Stimulated activated naive B cell treated with anti-CD40 and anti-IgM and Interleukin-4, amounts not matched to agents 10 μg/mL and 1 μg/mL and 100 μg/mL, for 72 hours (primary cell): ENCODE measurements at regions not wholly inside any gene's neighbourhood (a gene's known extent, or its start where the extent isn't known, plus 50 kb on each side); places are given as distances from the start of the nearest gene placed in this dataset.

Experiments
- ATAC-seq, 2 donors: fragments of 150-1000 bp; cut with Tn5 transposase; replicated peaks; 2 replicates each; pipeline ENCODE4 v1.10.0; 2021; ENCODE audit warnings: moderate library complexity in 1 of 2
- DNase-seq: peaks from one replicate; pipeline ENCODE4 v3.0.0; 2021
- H3K27ac Mint-ChIP-seq: one replicate; pipeline ENCODE4 v1.8.0; 2022; ENCODE audit warnings: mild to moderate bottlenecking, mixed read lengths
- H3K27me3 Mint-ChIP-seq, 2 donors: one replicate each; pipeline ENCODE4 v1.8.0; 2022; ENCODE audit warnings: mixed read lengths in 2 of 2
- H3K36me3 Mint-ChIP-seq, 2 donors: one replicate each; pipeline ENCODE4 v1.8.0; 2022; ENCODE audit warnings: mixed read lengths in 2 of 2, mild to moderate bottlenecking in 1 of 2
- H3K4me1 Mint-ChIP-seq, 2 donors: one replicate each; pipeline ENCODE4 v1.8.0; 2022; ENCODE audit warnings: mixed read lengths in 2 of 2, mild to moderate bottlenecking in 1 of 2
- H3K4me3 Mint-ChIP-seq, 2 donors: one replicate each; pipeline ENCODE4 v1.8.0; 2022; ENCODE audit warnings: mild to moderate bottlenecking in 2 of 2, mixed read lengths in 2 of 2, moderate library complexity in 1 of 2
- H3K9me3 Mint-ChIP-seq, 2 donors: one replicate each; pipeline ENCODE4 v1.8.0; 2022; ENCODE audit warnings: mixed read lengths in 2 of 2, mild to moderate bottlenecking in 1 of 2

- no peaks in the 10 kb centered on the region for H3K4me1 Mint-ChIP-seq
- ATAC-seq (no peak), DNase-seq (no peak)
- H3K27me3 Mint-ChIP-seq = no peaks in the 10 kb centered on the region
- peaks cover 0 to 2% of the 10 kb centered on the region in 2 donors for H3K9me3 Mint-ChIP-seq
- H3K4me3 Mint-ChIP-seq = no peak overlapping the region
- H3K27ac Mint-ChIP-seq = no peak overlapping the region
- H3K36me3 Mint-ChIP-seq = no peaks in the 10 kb centered on the region
These were observed 256.4 kb upstream of the THRB start for GRCh38 chr3:24751020-24751419.

- Mint-ChIP-seq H3K27ac (no peak overlapping the region), H3K9me3 (peaks cover 0 to 4% of the 10 kb centered on the region in 2 donors), H3K4me1 (no peaks in the 10 kb centered on the region), H3K4me3 (no peak overlapping the region), H3K27me3 (no peaks in the 10 kb centered on the region), H3K36me3 (no peaks in the 10 kb centered on the region)
- ATAC-seq = no peak
- no peak for DNase-seq
These were observed 261.6 kb upstream of the THRB start for GRCh38 chr3:24756101-24756888.

- DNase-seq (no peak), ATAC-seq (no peak)
- no peak overlapping the region for H3K27ac Mint-ChIP-seq
- H3K4me1 Mint-ChIP-seq = no peaks in the 10 kb centered on the region
- no peaks in the 10 kb centered on the region for H3K36me3 Mint-ChIP-seq
- H3K9me3 Mint-ChIP-seq = peaks cover 0 to 1% of the 10 kb centered on the region in 2 donors
- H3K27me3 Mint-ChIP-seq = no peaks in the 10 kb centered on the region
- H3K4me3 Mint-ChIP-seq = no peak overlapping the region
These were observed 268.7 kb upstream of the THRB start for GRCh38 chr3:24763393-24763792.

- H3K4me1 Mint-ChIP-seq = no peaks in the 10 kb centered on the region
- ATAC-seq = no peak
- no peaks in the 10 kb centered on the region for H3K36me3 Mint-ChIP-seq
- H3K27me3 Mint-ChIP-seq = no peaks in the 10 kb centered on the region
- no peak for DNase-seq
- no peak overlapping the region for H3K4me3 Mint-ChIP-seq
- peaks cover 0 to 1% of the 10 kb centered on the region in 2 donors for H3K9me3 Mint-ChIP-seq
- H3K27ac Mint-ChIP-seq = no peak overlapping the region
These were observed 269.7 kb upstream of the THRB start for GRCh38 chr3:24764236-24764915.

GRCh38 chr3:24765399-24765798, 270.7 kb upstream of the THRB start:
- Mint-ChIP-seq H3K9me3 (peaks cover 0 to 1% of the 10 kb centered on the region in 2 donors), H3K27me3 (no peaks in the 10 kb centered on the region), H3K36me3 (no peaks in the 10 kb centered on the region), H3K27ac (no peak overlapping the region), H3K4me1 (no peaks in the 10 kb centered on the region), H3K4me3 (no peak overlapping the region)
- DNase-seq = no peak
- no peak for ATAC-seq

- Mint-ChIP-seq H3K4me3 (no peak overlapping the region), H3K9me3 (no peaks in the 10 kb centered on the region), H3K27me3 (no peaks in the 10 kb centered on the region), H3K4me1 (no peaks in the 10 kb centered on the region), H3K36me3 (no peaks in the 10 kb centered on the region), H3K27ac (no peak overlapping the region)
- DNase-seq (no peak), ATAC-seq (no peak)
These were observed 275.3 kb upstream of the THRB start for GRCh38 chr3:24769918-24770317.

- Mint-ChIP-seq H3K4me3 (no peak overlapping the region), H3K27me3 (no peaks in the 10 kb centered on the region), H3K9me3 (no peaks in the 10 kb centered on the region), H3K4me1 (no peaks in the 10 kb centered on the region), H3K36me3 (no peaks in the 10 kb centered on the region), H3K27ac (no peak overlapping the region)
- no peak for DNase-seq
- peak; percentile 67 to 71 for ATAC-seq
These were observed 279.1 kb upstream of the THRB start for GRCh38 chr3:24773798-24774197.

GRCh38 chr3:24780991-24781390, 286.3 kb upstream of the THRB start:
- Mint-ChIP-seq H3K4me3 (no peak overlapping the region), H3K27ac (no peak overlapping the region), H3K4me1 (no peaks in the 10 kb centered on the region), H3K36me3 (no peaks in the 10 kb centered on the region), H3K27me3 (no peaks in the 10 kb centered on the region), H3K9me3 (peaks cover 13 to 16% of the 10 kb centered on the region in 2 donors)
- DNase-seq (no peak), ATAC-seq (no peak)

GRCh38 chr3:24781454-24781853, 286.8 kb upstream of the THRB start:
- no peak overlapping the region for H3K27ac Mint-ChIP-seq
- H3K4me1 Mint-ChIP-seq = no peaks in the 10 kb centered on the region
- DNase-seq (no peak), ATAC-seq (no peak)
- H3K27me3 Mint-ChIP-seq = no peaks in the 10 kb centered on the region
- H3K4me3 Mint-ChIP-seq = no peak overlapping the region
- H3K36me3 Mint-ChIP-seq = no peaks in the 10 kb centered on the region
- H3K9me3 Mint-ChIP-seq = peaks cover 13 to 16% of the 10 kb centered on the region in 2 donors

GRCh38 chr3:24793896-24794295, 299.2 kb upstream of the THRB start:
- ATAC-seq (no peak), DNase-seq (no peak)
- Mint-ChIP-seq H3K27ac (no peak overlapping the region), H3K4me1 (no peaks in the 10 kb centered on the region), H3K4me3 (no peak overlapping the region), H3K36me3 (no peaks in the 10 kb centered on the region), H3K9me3 (peaks cover 0 to 1% of the 10 kb centered on the region in 2 donors), H3K27me3 (no peaks in the 10 kb centered on the region)

GRCh38 chr3:24802614-24803013, 308.0 kb upstream of the THRB start:
- no peaks in the 10 kb centered on the region for H3K27me3 Mint-ChIP-seq

GRCh38 chr3:24804095-24804494, 309.4 kb upstream of the THRB start:
- Mint-ChIP-seq H3K27me3 (no peaks in the 10 kb centered on the region), H3K9me3 (no peaks in the 10 kb centered on the region), H3K36me3 (no peaks in the 10 kb centered on the region), H3K4me3 (no peak overlapping the region), H3K27ac (no peak overlapping the region), H3K4me1 (no peaks in the 10 kb centered on the region)
- DNase-seq = no peak
- ATAC-seq = no peak

More at GRCh38 chr3:24802614-24803013, 308.0 kb upstream of the THRB start:
- ATAC-seq (peak; percentile 73 to 83), DNase-seq (no peak)
- Mint-ChIP-seq H3K4me3 (no peak overlapping the region), H3K27ac (no peak overlapping the region), H3K9me3 (no peaks in the 10 kb centered on the region), H3K36me3 (no peaks in the 10 kb centered on the region), H3K4me1 (no peaks in the 10 kb centered on the region)

- ATAC-seq (no peak), DNase-seq (no peak)
- no peak overlapping the region for H3K4me3 Mint-ChIP-seq
- H3K4me1 Mint-ChIP-seq = no peaks in the 10 kb centered on the region
- no peak overlapping the region for H3K27ac Mint-ChIP-seq
- H3K9me3 Mint-ChIP-seq = peaks cover 5 to 7% of the 10 kb centered on the region in 2 donors
- no peaks in the 10 kb centered on the region for H3K27me3 Mint-ChIP-seq
- H3K36me3 Mint-ChIP-seq = no peaks in the 10 kb centered on the region
These were observed 316.2 kb upstream of the THRB start for GRCh38 chr3:24810881-24811280.

- no peaks in the 10 kb centered on the region for H3K4me1 Mint-ChIP-seq
- ATAC-seq = no peak
- H3K27ac Mint-ChIP-seq = no peak overlapping the region
- no peak overlapping the region for H3K4me3 Mint-ChIP-seq
- DNase-seq = no peak
- no peaks in the 10 kb centered on the region for H3K36me3 Mint-ChIP-seq
- peaks cover 5 to 7% of the 10 kb centered on the region in 2 donors for H3K9me3 Mint-ChIP-seq
- no peaks in the 10 kb centered on the region for H3K27me3 Mint-ChIP-seq
These were observed 317.5 kb upstream of the THRB start for GRCh38 chr3:24812116-24812515.

GRCh38 chr3:24818055-24818454, 323.4 kb upstream of the THRB start:
- H3K4me1 Mint-ChIP-seq = no peaks in the 10 kb centered on the region
- no peak overlapping the region for H3K4me3 Mint-ChIP-seq
- no peak overlapping the region for H3K27ac Mint-ChIP-seq
- peaks cover 6 to 13% of the 10 kb centered on the region in 2 donors for H3K9me3 Mint-ChIP-seq
- ATAC-seq = no peak
- no peak for DNase-seq
- H3K36me3 Mint-ChIP-seq = no peaks in the 10 kb centered on the region
- H3K27me3 Mint-ChIP-seq = no peaks in the 10 kb centered on the region
